ENCODE measurements at regions not wholly inside any gene's neighbourhood (a gene's known extent, or its start where the extent isn't known, plus 50 kb on each side); places are given as distances from the start of the nearest gene placed in this dataset.

DNA sequence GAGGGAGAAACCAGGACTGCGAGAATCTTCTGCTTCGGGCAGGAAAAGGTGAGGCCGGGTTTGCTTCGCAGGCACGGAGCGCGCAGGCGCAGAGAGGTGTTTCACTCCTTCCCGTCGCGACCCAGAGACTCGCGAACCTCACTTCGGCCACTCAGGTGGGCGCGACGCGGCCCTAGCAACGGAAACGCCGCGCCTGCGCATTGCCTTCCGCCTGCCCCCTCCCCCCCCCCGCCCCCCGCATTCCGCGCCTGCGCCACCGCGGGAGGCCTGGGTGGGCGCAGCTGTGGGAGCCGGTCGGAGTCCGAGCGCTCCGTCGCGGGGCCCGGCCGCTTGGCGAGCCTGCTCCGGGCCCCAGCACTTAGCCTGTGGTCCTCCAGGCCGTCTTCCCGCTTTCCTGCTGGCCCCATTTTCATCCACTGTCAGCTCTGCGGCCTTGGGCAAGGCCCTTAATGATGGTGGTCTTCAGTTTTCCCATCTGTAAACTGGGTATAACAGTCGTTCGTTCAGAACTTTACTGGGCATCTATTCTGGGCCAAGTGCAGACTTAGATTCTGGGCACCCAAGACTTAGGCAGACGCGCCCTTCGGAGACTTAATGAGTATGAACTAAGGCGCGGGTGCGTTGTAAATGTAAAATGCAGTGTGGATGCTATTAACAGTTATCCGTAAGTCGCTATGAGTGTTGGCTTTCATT is 62.1 kb upstream of the ACKR3 start:
- H3K4me1 ChIP-seq, result peaks cover 0 to 36% (median 17%) of the 10 kb centered on the region in 6 donors
- intact Hi-C loops (cut with DNase I; ENCODE audit: low total_unique reads), result no loop called here
- 19 to 41% (median 23%) methylated on average over 25 to 55 of the region's 56 CpGs for WGBS, 5 donors
- no peak overlapping the region for H3K27ac ChIP-seq
- no peaks in the 10 kb centered on the region for H3K9me3 ChIP-seq
- peak overlapping the region; percentile 16 to 66 (median 36) for H3K4me3 ChIP-seq
- TF ChIP-seq, protein P1, sequence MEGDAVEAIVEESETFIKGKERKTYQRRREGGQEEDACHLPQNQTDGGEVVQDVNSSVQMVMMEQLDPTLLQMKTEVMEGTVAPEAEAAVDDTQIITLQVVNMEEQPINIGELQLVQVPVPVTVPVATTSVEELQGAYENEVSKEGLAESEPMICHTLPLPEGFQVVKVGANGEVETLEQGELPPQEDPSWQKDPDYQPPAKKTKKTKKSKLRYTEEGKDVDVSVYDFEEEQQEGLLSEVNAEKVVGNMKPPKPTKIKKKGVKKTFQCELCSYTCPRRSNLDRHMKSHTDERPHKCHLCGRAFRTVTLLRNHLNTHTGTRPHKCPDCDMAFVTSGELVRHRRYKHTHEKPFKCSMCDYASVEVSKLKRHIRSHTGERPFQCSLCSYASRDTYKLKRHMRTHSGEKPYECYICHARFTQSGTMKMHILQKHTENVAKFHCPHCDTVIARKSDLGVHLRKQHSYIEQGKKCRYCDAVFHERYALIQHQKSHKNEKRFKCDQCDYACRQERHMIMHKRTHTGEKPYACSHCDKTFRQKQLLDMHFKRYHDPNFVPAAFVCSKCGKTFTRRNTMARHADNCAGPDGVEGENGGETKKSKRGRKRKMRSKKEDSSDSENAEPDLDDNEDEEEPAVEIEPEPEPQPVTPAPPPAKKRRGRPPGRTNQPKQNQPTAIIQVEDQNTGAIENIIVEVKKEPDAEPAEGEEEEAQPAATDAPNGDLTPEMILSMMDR (IDR thresholded peaks at IDR 0.05 in 8 of 11, conservative IDR thresholded peaks at IDR 0.05 in 3 of 11), result peak in 1 of 11 experiments; percentile 9
- TF ChIP-seq POLR2AphosphoS5 (IDR thresholded peaks at IDR 0.05) (peak in 2 of 3 donors; percentile 41 to 53), POLR2A (IDR thresholded peaks at IDR 0.05) (no peak)
- no peaks in the 10 kb centered on the region for H3K36me3 ChIP-seq
- H3K27me3 ChIP-seq (replicated peaks in 1 of 7), result peaks cover 0 to 37% (median 7%) of the 10 kb centered on the region in 7 donors
- DNase-seq, result peak; percentile 83

DNA sequence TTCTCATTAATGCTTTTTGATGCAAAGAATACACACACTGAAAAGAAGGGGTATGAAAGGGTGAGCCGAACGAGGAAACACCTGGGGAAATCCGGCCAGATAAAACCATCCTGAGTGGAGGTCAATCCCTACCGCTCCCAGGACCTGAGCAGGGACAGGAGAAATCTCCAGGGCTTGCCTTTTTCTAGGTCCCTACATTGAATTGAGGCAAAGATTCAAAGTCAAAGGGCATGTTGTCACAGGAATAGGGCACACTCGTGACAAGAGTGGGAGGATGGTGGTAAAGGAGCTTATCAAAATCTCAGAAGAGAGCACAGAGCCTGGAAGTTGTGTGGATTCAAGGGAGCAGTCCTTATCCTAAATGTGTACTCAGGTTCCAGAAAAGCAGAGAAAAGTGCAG is 61.2 kb upstream of the ACKR3 start:
- no peaks in the 10 kb centered on the region for H3K36me3 ChIP-seq
- TF ChIP-seq, protein P1 (IDR thresholded peaks at IDR 0.05 in 8 of 11, conservative IDR thresholded peaks at IDR 0.05 in 3 of 11), result no peak
- no peak for TF ChIP-seq POLR2A (IDR thresholded peaks at IDR 0.05)
- no peak for TF ChIP-seq POLR2AphosphoS5 (IDR thresholded peaks at IDR 0.05)
- no peak overlapping the region for H3K27ac ChIP-seq
- H3K4me1 ChIP-seq, result peaks cover 7 to 45% (median 26%) of the 10 kb centered on the region in 6 donors
- intact Hi-C loops (cut with DNase I; ENCODE audit: low total_unique reads), result no loop called here
- WGBS, 5 donors, result 71 to 78% (median 76%) methylated on average over 5 of the region's 5 CpGs
- H3K4me3 ChIP-seq, result no peak overlapping the region
- DNase-seq, result no peak
- no peaks in the 10 kb centered on the region for H3K9me3 ChIP-seq
- peaks cover 0 to 33% (median 7%) of the 10 kb centered on the region in 7 donors for H3K27me3 ChIP-seq (replicated peaks in 1 of 7)

DNA sequence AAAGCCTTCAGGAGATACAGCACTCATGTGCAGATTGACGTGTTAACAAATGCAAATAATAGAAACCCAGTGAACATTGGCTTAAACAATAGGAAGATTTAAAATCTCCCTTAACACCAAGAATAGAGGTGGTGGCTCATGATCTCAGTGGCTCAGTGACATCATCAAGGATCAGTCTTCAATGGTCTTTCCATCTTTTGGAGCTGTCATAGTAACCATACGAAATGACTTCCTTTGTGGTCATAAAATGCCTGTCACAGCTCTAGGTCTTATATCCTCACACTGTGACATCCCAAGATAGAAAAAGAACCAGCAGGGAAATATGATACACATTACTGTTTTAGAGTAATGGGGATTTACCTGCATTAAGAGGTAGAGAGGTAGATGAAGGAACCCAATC is 59.6 kb upstream of the ACKR3 start:
- DNase-seq, result no peak
- TF ChIP-seq POLR2A (IDR thresholded peaks at IDR 0.05), result no peak
- no peak for TF ChIP-seq POLR2AphosphoS5 (IDR thresholded peaks at IDR 0.05)
- TF ChIP-seq, protein P1 (IDR thresholded peaks at IDR 0.05 in 8 of 11, conservative IDR thresholded peaks at IDR 0.05 in 3 of 11), result no peak
- no peaks in the 10 kb centered on the region for H3K9me3 ChIP-seq
- no peak overlapping the region for H3K27ac ChIP-seq
- H3K4me1 ChIP-seq, result peaks cover 7 to 46% (median 27%) of the 10 kb centered on the region in 6 donors
- no peak overlapping the region for H3K4me3 ChIP-seq
- WGBS, 5 donors, result 46 to 66% (median 59%) methylated on average over 2 of the region's 2 CpGs
- H3K36me3 ChIP-seq, result no peaks in the 10 kb centered on the region
- intact Hi-C loops (cut with DNase I; ENCODE audit: low total_unique reads), result loop anchor here (5.0 kb wide), 1 partner anchor 57 kb away; the partner anchor contains the start of gene ACKR3
- peaks cover 0 to 30% (median 7%) of the 10 kb centered on the region in 7 donors for H3K27me3 ChIP-seq (replicated peaks in 1 of 7)

DNA sequence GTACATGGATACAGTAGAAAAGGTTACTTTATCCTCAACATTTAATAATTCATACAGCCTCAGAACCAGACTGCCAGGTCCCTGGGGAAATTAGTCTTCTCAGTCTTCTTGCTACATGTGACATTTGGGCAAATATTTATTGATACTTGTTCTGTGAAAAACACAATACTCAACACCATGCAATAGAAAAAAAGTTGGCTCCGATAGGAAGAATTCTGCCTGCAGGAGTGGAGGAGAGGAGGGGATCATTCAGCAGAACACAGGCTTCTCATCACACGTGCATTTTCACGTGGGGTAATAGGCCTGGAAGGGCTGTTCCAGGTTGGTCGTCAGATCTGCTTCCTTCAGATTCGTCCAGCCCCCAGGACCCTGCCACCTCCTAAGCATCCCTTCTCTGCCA is 58.4 kb upstream of the ACKR3 start:
- WGBS, 5 donors, result 82 to 92% (median 90%) methylated on average over 5 of the region's 5 CpGs
- H3K4me1 ChIP-seq, result peaks cover 7 to 39% (median 26%) of the 10 kb centered on the region in 6 donors
- H3K4me3 ChIP-seq, result no peak overlapping the region
- H3K27me3 ChIP-seq (replicated peaks in 1 of 7), result peaks cover 0 to 24% (median 7%) of the 10 kb centered on the region in 7 donors
- intact Hi-C loops (cut with DNase I; ENCODE audit: low total_unique reads), result loop anchor here (5.0 kb wide), 1 partner anchor 56 kb away; the partner anchor contains the start of gene ACKR3
- no peak for DNase-seq
- no peaks in the 10 kb centered on the region for H3K9me3 ChIP-seq
- TF ChIP-seq, protein P1 (IDR thresholded peaks at IDR 0.05 in 8 of 11, conservative IDR thresholded peaks at IDR 0.05 in 3 of 11), result no peak
- no peak for TF ChIP-seq POLR2A (IDR thresholded peaks at IDR 0.05)
- TF ChIP-seq POLR2AphosphoS5 (IDR thresholded peaks at IDR 0.05), result no peak
- no peaks in the 10 kb centered on the region for H3K36me3 ChIP-seq
- no peak overlapping the region for H3K27ac ChIP-seq
